HepG2 (cell line): ENCODE measurements at regions not wholly inside any gene's neighbourhood (a gene's known extent, or its start where the extent isn't known, plus 50 kb on each side); places are given as distances from the start of the nearest gene placed in this dataset.
A peak's percentile ranks its signal among the peaks of the same experiment; 100 is the strongest.

Source experiments
- ATAC-seq: fragments of 200-7000 bp; cut with Tn5 transposase; 3 replicates; pipeline ENCODE4 v1.9.1; 2020; ENCODE audit warnings: mild to moderate bottlenecking, moderate library complexity
- BruUV-seq: library from RNA; stranded (reverse); fragments of 400-500 nt; replicated peaks from 2 replicates; lab custom pipeline; 2021; lab: Mats Ljungman, UMichigan
- CTCF ChIA-PET: fragments of 300-600 bp; formaldehyde crosslinking; extraction: SDS; loops from one replicate; lab custom pipeline; 2021; ENCODE audit warnings: low total read pairs, inconsistent platforms, low intra/inter-chr PET ratio; lab: Yijun Ruan, JAX
- POLR2A ChIA-PET: fragments of 350-600 bp; sonication (Branson Sonifier 250); formaldehyde crosslinking; loops from one replicate; lab custom pipeline; 2020; ENCODE audit warnings: antibody characterized with exemption, inconsistent platforms; lab: Yijun Ruan, JAX
- DNase-seq: peaks from one replicate; pipeline ENCODE4 v3.0.0-alpha.2; 2015; ENCODE audit warnings: low spot score
- FAIRE-seq: peaks from 3 replicates; lab custom pipeline; 2011; peaks lifted over from hg19 to GRCh38; lab: Jason Lieb, UNC
- H2AFZ ChIP-seq: one replicate; pipeline ENCODE4 v1.6.1; 2011; ENCODE audit warnings: low read length, inconsistent platforms
- H3K27ac ChIP-seq: fragments of 300-600 bp; 3 replicates; pipeline ENCODE4 v1.8.0; 2011; ENCODE audit warnings: mixed run types, mild to moderate bottlenecking, mixed read lengths, low read length, inconsistent platforms; ENCODE audit not compliant: insufficient read depth; ENCODE audit errors: extremely low read length
- H3K27me3 ChIP-seq, 2 experiments: fragments of 200-600 bp in 1 of 2; 2 replicates in 1 of 2; 3 replicates in 1 of 2; pipeline versions ENCODE4 v1.6.0 to v1.8.0; 2011; ENCODE audit warnings: low read length in 2 of 2, mild to moderate bottlenecking in 2 of 2, moderate library complexity in 2 of 2, inconsistent platforms in 1 of 2; ENCODE audit not compliant: insufficient read depth in 2 of 2, control insufficient read depth in 1 of 2
- H3K36me3 ChIP-seq, 2 experiments: fragments of 200-600 bp in 1 of 2; replicated peaks in 1 of 2; 2 replicates in 1 of 2; 3 replicates in 1 of 2; pipeline versions ENCODE4 v1.5.1 to v1.8.0; 2011; ENCODE audit warnings: low read length in 2 of 2, inconsistent platforms in 1 of 2; ENCODE audit not compliant: insufficient read depth in 2 of 2, control insufficient read depth in 1 of 2
- H3K4me1 ChIP-seq: 2 replicates; pipeline ENCODE4 v1.5.1; 2012; ENCODE audit warnings: low read length, inconsistent platforms; ENCODE audit not compliant: insufficient read depth
- H3K4me2 ChIP-seq: 2 replicates; pipeline ENCODE4 v1.6.0; 2011; ENCODE audit warnings: low read depth, low read length, inconsistent platforms
- H3K4me3 ChIP-seq, 3 experiments: fragments of 200-600 bp in 1 of 3; sonication (generic), shearing (Covaris generic) in 1 of 3; replicated peaks in 1 of 3; 2 replicates each; pipeline ENCODE4 v1.5.1; 2011 to 2016; ENCODE audit warnings: low read length in 3 of 3, inconsistent platforms in 2 of 3, low read depth in 2 of 3, mild to moderate bottlenecking in 2 of 3, control low read depth in 1 of 3, mixed read lengths in 1 of 3; ENCODE audit not compliant: insufficient read depth in 1 of 3
- H3K79me2 ChIP-seq: one replicate; pipeline ENCODE4 v1.6.1; 2011; ENCODE audit warnings: low read length, inconsistent platforms; ENCODE audit not compliant: insufficient read depth
- H3K9ac ChIP-seq: 2 replicates; pipeline ENCODE4 v1.6.0; 2011; ENCODE audit warnings: mild to moderate bottlenecking, low read depth, low read length, inconsistent platforms; ENCODE audit not compliant: insufficient read depth
- H3K9me3 ChIP-seq: 2 replicates; pipeline ENCODE4 v1.5.1; 2012; ENCODE audit warnings: mild to moderate bottlenecking, low read length
- H4K20me1 ChIP-seq: 2 replicates; pipeline ENCODE4 v1.6.0; 2011; ENCODE audit warnings: inconsistent platforms, mild to moderate bottlenecking, low read length, moderate library complexity; ENCODE audit not compliant: insufficient read depth
- AGO1 ChIP-seq: fragments of 200-400 bp; formaldehyde crosslinking; IDR thresholded peaks from 2 replicates; pipeline ENCODE4 v1.6.1; 2017; ENCODE audit warnings: mild to moderate bottlenecking, low read depth, low read length, moderate library complexity; ENCODE audit not compliant: poor library complexity, severe bottlenecking
- E2F1 ChIP-seq: sonication (generic); formaldehyde crosslinking; IDR thresholded peaks from 2 replicates; pipeline ENCODE4 v1.5.0; 2020; ENCODE audit warnings: missing genetic modification reagents
- FLYWCH1 ChIP-seq: sonication (generic); formaldehyde crosslinking; IDR thresholded peaks from 2 replicates; pipeline ENCODE4 v1.8.1; 2023; ENCODE audit warnings: mild to moderate bottlenecking, missing genetic modification reagents
- HINFP ChIP-seq: sonication (generic); formaldehyde crosslinking; IDR thresholded peaks from 2 replicates; pipeline ENCODE4 v1.4.0; 2020; ENCODE audit warnings: low read depth, mild to moderate bottlenecking, missing genetic modification reagents
- NCOA5 ChIP-seq: sonication (generic); formaldehyde crosslinking; IDR thresholded peaks from 2 replicates; pipeline ENCODE4 v1.4.0; 2020; ENCODE audit warnings: missing genetic modification reagents
- NFAT5 ChIP-seq: sonication (generic); formaldehyde crosslinking; IDR thresholded peaks from 2 replicates; pipeline ENCODE4 v1.4.0; 2020; ENCODE audit warnings: missing genetic modification reagents
- THAP7 ChIP-seq: sonication (generic); formaldehyde crosslinking; IDR thresholded peaks from 2 replicates; pipeline ENCODE4 v1.8.1; 2023; ENCODE audit warnings: mild to moderate bottlenecking, missing genetic modification reagents
- XRCC5 ChIP-seq: fragments of 200-400 bp; formaldehyde crosslinking; optimal IDR thresholded peaks from 2 replicates; pipeline ENCODE3; 2017; ENCODE audit warnings: mild to moderate bottlenecking, low read length
- ZMAT5 ChIP-seq: sonication (generic); formaldehyde crosslinking; IDR thresholded peaks from 2 replicates; pipeline ENCODE4 v1.5.0; 2020; ENCODE audit warnings: mild to moderate bottlenecking, low read depth, missing genetic modification reagents, borderline replicate concordance
- ZNF362 ChIP-seq: sonication (generic); formaldehyde crosslinking; IDR thresholded peaks from 2 replicates; pipeline ENCODE4 v1.4.0; 2020; ENCODE audit warnings: missing genetic modification reagents, mild to moderate bottlenecking, borderline replicate concordance
- ZNF513 ChIP-seq: sonication (generic); formaldehyde crosslinking; conservative IDR thresholded peaks from 2 replicates; pipeline ENCODE4 v1.5.0; 2020; ENCODE audit warnings: missing genetic modification reagents
- ZNF879 ChIP-seq: sonication (generic); formaldehyde crosslinking; IDR thresholded peaks from 2 replicates; pipeline ENCODE4 v1.8.1; 2023; ENCODE audit warnings: missing genetic modification reagents
- WGBS: methylation state at CpG from one replicate; pipeline ENCODE4 v1.1.6; 2017; ENCODE audit warnings: low lambda C conversion rate; 5-methylcytosine and 5-hydroxymethylcytosine counted together
- in situ Hi-C: cut with HindIII; loops from 2 replicates; pipeline ENCODE4 v1.10.0; 2017; ENCODE audit warnings: low pct_unique_long_range_greater_than_20kb; ENCODE audit not compliant: extremely low pct_ligation_motif_present
- intact Hi-C: fragments of 100-400 bp; cut with micrococcal nuclease; formaldehyde crosslinking; loops from one replicate; pipeline ENCODE4 v1.10.0; 2022; ENCODE audit not compliant: unreplicated experiment

GRCh38 chr7:86914551-86914950, 144.9 kb downstream of the ELAPOR2 start:
- H3K4me3 ChIP-seq: no peak overlapping the region
- no peak overlapping the region for H3K9ac ChIP-seq
- no peaks in the 10 kb centered on the region for H3K4me1 ChIP-seq
- CTCF ChIA-PET: interaction anchor here (2.1 kb wide), 1 partner anchor 322 kb away, joined by 11 read pairs; no protein-coding TSS in a partner anchor
- H3K4me2 ChIP-seq: no peak overlapping the region
- no peaks in the 10 kb centered on the region for H3K27me3 ChIP-seq
- no peak for FAIRE-seq
- ATAC-seq: no peak
- in situ Hi-C loops: loop anchor here (25.0 kb wide), 1 partner anchor 1027 kb away; no protein-coding TSS in a partner anchor
- H4K20me1 ChIP-seq: no peaks in the 10 kb centered on the region
- no peaks in the 10 kb centered on the region for H3K9me3 ChIP-seq
- POLR2A ChIA-PET: no interaction called here
- H3K79me2 ChIP-seq: no peaks in the 10 kb centered on the region
- H2AFZ ChIP-seq: no peak overlapping the region
- WGBS: 8% methylated on average over 1 of the region's 1 CpG
- H3K27ac ChIP-seq: no peak overlapping the region
- peaks cover 0 to 1% of the 10 kb centered on the region in 2 experiments; a peak in 1 of 5 replicates for H3K36me3 ChIP-seq
- intact Hi-C loops: loop anchor here (5.0 kb wide), 1 partner anchor 323 kb away; no protein-coding TSS in a partner anchor
- BruUV-seq: no TSS peak
- DNase-seq: peak; percentile 10
- no peak for TF ChIP-seq ZNF879 (CRISPR knock-in tag)
- TF ChIP-seq THAP7 (CRISPR knock-in tag): no peak
- TF ChIP-seq NCOA5: no peak
- TF ChIP-seq ZNF513 (CRISPR knock-in tag): no peak
- no peak for TF ChIP-seq E2F1 (CRISPR knock-in tag)
- TF ChIP-seq FLYWCH1 (CRISPR knock-in tag): no peak
- TF ChIP-seq ZMAT5 (CRISPR knock-in tag): no peak
- no peak for TF ChIP-seq HINFP (CRISPR knock-in tag)
- no peak for TF ChIP-seq NFAT5
- no peak for TF ChIP-seq XRCC5
- TF ChIP-seq AGO1: no peak
- TF ChIP-seq ZNF362: peak; percentile 15; the same call in 1 of the 2 replicates
